GM19397 (cell line): ENCODE measurements at regions not wholly inside any gene's neighbourhood (a gene's known extent, or its start where the extent isn't known, plus 50 kb on each side); places are given as distances from the start of the nearest gene placed in this dataset.

Experiments
- ATAC-seq: cut with Tn5 transposase; IDR thresholded peaks from one replicate; pipeline ENCODE4 v1.9.1; 2021; ENCODE audit warnings: mild to moderate bottlenecking, moderate library complexity; ENCODE audit not compliant: unreplicated experiment

DNA sequence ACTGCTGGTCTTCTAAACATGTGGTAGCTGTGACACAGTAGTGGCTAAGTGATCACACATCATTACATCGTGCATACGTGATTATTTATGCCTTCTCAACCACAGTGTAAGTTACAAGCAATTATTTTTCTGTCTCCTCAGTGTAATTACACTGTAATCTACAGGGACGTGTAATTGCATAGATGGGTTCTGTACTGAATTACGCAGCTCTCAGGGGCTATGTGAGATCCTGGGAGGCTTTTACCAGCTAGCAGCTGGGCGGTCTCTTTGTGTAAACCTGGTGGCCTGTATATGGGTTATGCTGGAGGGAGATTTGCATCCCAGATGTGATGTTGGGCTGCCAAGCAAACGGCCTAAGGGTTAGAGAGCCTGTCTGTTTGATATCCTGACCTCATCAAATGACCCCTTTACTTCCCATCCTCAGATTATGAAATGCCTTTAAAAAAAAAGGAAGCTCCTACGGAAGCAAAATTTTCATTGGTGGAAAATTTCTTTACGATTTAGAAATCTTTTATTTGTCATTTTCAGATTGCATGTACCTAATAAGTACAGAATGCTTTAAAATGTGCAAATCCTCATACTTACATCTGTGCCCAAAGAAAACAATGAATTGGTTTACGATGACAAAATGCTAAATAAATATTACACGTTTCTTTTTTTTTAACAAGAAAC is 402.8 kb upstream of the JAG1 start:
- no peak for ATAC-seq

DNA sequence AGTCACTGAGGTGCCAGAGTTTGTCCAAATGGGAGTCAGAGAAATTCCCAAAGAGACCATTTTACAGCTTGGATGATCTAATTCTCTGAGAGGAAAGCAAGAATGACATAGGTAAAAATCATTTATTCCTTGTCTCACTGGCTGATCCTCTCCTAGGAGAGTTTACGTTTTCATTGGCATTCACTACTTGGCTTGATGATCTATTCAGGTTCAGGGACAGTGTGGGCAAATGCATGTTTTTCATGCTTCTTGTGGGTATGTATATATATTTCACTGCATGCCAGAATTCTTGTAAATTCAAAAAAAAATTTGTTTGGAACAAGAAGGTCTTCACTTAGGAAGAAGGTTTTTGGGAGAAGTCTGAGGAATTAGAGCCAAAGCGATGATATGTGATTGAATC is 403.4 kb upstream of the JAG1 start:
- no peak for ATAC-seq

DNA sequence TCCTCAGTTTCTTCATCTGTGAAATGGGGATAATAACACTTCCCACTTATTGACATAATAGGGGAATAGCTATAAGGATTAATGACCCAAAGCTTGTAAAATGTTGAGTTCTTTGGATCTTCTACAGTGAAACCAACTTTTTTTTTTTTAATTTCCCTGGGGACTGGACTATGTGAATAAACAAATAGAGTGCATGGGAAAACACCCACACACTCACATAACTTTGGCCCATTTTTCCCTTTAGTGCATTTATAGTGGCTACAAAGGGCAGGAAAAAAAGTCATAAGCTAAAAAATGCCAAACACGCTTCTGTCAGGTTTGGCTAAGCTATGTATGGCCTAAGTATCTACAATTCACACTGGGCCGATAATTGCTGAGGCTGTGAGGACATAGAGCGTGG is 406.2 kb upstream of the JAG1 start:
- no peak for ATAC-seq

DNA sequence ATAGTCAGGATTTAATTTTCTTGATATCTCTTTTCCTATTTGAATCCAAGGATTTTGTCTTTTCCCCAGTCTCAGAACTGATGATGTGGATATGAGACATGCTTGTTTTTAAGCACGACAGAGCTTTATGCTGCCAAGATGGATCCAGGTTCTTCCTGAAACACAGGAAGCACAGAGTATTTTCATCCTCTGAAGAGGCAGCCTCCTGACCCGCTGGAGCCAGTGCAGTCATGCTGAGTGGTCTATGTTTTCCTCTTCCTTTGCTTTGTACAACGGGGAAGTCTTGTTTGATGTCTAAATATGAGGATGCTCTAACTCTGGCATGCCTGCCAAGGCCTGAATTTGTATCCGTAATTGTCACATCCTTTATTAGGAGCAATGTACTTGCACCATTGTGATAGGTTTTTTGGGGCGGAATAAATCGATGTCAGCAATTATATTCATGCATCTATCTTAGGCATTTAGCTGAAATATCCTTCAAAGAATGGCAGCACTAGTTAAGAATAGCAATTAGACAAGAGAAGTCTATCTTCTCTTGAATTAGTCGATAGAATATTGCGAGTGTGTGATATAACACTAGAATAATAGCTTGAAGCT is 407.1 kb upstream of the JAG1 start:
- no peak for ATAC-seq

DNA sequence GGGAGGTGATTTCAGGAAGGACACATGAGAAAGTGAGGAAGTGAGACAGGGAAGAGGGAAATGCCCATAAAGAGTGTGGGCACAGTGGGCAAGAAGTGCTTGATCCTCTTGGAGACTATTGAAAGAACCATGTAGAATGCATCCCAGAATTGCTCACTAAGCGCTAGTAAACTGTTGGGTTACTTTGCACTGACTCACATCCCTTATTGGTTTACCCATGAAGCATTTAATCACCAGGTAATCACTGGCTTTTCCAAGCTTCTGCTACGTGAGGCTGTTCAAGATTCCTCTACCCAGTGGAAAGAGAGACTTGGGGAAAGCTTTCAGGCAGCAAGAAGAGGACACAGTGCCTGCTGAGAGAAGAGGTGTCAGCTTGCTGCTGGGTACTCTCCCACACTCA is 410.0 kb upstream of the JAG1 start:
- ATAC-seq = no peak

DNA sequence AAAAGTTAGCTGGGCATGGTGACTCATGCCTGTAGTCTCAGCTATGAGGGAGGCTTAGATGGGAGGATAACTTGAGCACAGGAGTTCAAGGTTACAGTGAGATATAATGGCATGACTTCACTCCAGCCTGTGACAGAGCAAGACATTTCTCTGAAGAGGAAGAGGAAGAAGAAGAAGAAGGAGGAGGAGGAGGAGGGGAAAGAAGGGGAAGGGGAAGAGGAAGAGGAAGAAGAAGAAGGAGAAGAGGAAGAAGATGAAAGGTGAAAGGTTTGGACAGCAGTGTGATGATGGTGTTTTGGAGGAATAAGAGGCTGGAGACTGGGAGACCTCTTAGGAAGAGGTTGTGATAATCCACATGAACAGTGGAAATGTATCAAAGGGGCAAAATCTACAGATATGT is 410.7 kb upstream of the JAG1 start:
- no peak for ATAC-seq

DNA sequence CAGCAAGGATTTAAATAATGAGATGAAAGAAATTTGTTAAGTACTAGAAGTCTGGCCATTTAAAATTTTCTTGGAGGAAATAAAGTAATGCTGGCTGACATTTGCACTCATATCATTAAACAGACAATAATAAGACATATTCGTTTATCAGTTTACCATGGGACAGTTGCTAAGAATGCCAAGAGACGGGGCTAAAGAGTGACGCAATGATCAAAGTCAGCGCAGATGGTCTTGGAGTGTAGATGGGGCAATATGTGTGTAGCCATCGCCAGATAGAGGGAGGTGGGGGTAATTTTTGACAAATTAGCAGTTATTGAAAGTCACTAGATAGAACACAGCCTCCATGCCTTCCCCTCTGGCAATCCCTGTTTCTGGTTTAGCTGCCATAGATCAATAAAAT is 413.2 kb upstream of the JAG1 start:
- ATAC-seq = no peak

DNA sequence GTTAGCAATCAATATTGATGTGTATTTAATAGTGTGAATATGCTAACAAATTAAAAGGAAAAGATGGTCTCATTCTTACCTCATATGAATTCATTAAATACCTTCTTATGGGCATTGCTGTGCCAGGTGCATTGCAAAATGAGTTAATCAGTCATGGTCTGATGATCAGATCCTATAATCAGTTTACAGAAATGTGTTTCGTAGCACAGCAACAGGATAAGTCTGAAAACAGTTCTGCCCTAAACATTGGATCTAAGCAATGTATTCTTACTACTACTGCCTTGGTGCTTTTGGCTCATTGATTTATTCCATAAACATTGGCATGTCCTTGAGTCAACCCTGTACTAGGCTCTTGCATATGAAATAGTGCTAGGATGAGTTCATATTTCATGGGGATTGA is 417.0 kb upstream of the JAG1 start:
- no peak for ATAC-seq

DNA sequence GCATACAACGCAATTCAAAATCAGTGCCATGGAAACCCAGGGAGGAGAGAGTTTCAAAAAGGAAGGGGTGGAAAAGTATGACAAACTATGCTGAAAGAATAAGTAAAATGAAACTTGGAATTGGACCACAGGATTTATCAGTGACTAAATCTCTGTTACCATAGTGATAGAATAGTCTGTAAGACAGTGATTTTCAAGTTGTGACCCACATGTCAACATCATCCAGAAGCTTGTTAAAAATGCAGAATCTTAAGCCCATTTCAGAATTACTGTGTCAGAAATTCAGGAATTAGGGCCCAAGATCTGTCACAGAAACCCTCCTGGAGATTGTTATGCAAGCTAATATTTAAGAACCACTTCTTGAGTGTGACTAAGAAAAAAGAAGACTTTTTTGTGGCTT is 417.7 kb upstream of the JAG1 start:
- no peak for ATAC-seq

DNA sequence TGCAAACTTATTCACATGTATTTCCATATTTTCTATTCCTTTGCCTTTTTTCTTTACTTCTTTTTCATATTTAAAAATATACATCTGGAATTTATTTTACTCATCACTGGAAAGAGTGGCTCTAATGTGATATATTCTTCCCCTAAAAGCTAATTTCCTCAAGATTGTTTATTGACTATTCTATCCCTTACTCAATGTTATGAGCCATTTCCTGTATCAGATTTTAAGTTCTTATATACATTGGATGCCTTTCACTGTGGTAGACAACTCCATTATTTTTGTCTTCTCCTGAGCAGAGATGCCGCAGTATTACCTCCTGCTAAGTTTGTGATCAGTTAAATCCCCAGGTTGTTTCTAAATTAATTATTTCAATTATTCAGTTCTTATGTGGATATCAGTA is 418.4 kb upstream of the JAG1 start:
- ATAC-seq = no peak

DNA sequence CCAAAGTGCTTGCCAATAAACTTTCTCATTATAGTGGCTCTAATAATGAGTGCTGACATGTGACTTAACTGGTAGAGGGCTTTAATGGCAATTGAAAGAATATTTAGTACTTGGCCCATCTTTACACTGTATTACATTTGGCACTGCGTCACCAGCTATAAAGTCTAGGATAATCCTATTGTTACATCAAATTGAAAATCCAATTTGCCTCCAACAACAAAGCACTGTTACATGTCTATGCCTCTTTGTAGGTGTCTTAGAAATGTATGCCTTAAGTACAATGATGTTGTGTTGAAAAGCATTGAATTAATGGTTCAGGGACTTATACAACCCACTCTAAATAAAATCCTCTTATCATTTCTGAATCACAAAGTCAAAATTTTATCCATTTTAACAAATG is 420.4 kb upstream of the JAG1 start:
- no peak for ATAC-seq

DNA sequence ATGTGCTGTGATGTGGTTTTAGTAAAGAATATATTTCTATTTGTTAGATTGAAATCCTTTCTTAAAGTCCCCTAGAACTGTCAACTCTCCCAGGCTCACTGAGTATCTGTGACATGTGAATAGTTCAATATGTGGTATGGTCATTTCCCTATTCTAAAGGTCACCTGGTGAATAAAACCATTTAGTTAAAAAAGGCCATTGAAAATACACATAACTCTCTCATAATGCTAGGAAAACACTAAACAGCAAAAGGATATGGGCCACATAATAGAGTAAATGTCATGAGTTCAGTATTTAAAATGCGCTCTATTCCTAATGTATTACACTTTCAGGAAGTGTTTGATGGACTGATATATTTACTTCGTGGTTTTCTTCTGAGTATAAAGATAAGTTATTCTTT is 420.9 kb upstream of the JAG1 start:
- ATAC-seq = no peak

DNA sequence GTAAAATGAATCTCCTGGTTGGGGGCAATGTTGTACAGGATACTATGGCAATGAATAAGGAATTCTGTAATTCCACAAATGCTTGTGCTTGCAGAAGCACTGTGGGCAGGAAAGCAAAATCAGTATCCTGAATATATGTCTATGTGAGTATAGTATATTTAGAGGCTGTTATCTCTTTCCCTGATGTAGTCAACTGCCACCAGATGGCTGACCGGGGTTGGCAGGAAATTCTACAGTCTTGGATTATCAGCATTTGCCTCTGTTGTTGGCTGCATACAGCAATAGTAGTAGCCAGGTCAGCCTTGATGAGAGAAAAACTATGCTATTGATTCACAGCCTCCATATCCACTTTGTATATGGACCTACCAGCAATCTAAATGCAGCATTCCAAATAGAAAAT is 425.1 kb upstream of the JAG1 start:
- no peak for ATAC-seq

DNA sequence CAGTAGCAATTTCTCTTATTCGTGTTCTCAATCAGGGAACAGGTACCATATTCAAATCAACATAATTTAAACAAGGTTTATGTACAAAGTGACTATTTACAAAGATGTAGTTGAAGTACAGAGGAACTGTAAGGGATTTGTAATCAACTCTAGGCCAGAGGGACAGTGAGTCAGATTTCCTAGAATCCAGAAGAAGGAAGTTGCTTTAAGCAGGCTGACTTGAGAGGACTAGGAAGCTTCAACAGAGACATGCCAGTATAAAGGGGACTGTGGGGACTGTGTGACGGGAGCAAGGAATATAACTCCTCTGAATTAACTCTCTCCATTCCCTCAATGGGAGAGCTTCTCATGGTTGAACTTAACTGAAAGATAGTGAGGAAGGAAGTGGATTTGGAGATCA is 427.4 kb upstream of the JAG1 start:
- ATAC-seq = no peak

DNA sequence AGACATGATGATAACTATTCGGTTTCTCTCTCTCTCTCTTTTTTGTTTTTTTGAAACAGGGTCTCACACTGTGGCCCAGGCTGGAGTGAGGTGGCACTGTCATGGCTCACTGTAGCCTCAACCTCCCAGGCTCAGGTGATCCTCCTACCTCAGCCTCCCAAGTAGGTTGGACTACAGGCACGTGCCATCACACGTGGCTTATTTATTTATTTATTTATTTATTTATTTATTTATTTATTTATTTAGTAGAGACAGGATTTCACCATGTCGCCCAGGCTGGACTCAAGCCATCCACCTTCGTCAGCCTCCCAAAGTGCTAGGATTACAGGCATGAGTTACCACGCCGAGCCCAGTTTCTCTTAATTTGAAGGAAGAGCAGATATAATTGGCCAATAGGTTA is 427.9 kb upstream of the JAG1 start:
- no peak for ATAC-seq

DNA sequence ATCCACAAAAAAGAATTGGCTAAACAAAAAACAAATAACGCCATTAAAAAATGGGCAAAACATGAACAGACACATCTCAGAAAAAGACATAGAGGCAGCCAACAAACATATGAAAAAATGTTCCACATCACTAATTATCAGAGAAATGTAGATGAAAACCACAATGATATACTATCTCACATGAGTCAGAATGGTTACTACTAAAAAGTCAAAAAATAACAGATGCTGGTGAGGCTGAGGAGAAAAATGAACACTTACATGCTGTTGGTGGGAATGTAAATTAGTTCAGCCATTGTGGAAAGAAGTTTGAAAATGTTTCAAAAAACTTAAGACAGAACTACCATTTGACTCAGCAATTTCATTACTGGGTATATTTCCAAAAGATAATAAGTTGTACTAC is 430.1 kb upstream of the JAG1 start:
- ATAC-seq = no peak

DNA sequence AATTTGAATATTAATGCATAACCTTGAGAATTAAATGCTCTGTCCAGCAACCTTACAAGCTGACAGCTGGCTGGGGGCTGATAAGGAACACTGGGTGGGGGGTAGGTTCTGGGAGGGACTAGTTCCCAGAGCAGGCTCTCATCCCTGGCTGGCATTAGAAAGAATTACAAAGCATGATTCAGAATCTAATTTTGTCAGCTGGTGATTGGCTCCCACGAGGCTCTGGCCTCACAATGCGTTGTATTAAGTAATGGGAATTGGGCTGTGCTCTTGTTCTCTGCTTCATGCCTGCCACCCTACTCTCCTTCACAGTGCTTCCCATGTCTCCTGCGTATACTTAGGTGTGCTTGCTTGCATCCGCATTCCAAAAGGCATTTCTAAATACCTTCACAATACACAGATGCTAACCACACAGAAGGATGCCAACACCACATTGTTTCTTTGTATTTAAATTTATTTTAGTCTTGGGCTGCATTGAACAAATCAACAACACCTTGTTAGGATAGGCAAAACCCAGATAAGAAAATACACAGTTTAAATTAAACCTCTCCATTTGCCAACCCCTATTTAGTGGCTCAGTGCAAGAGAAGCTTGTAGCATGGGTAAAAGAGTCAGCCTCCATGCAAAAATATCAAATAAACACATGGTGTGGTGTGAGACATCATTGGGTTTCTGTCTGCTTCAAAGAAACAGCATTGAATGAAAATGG is 434.5 kb upstream of the JAG1 start:
- ATAC-seq = no peak

DNA sequence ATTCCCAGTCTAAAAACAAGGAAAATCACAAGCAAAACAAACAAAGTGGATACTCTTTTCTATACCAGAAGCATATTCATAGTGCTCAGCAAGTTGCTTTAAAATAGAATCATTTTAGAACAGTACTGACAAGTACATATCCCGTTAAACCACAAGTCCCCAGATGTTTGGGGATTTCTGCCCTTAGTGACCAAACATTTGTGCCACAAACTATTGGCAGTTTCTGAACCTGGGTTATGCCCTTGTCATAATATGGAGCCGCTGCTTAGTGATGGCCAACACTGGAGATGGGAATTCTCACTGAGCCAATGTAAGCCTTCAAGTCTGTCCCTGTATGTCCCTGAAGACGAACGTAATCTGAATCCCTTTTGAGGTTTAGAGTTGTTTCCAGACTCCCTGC is 436.7 kb upstream of the JAG1 start:
- ATAC-seq = no peak

DNA sequence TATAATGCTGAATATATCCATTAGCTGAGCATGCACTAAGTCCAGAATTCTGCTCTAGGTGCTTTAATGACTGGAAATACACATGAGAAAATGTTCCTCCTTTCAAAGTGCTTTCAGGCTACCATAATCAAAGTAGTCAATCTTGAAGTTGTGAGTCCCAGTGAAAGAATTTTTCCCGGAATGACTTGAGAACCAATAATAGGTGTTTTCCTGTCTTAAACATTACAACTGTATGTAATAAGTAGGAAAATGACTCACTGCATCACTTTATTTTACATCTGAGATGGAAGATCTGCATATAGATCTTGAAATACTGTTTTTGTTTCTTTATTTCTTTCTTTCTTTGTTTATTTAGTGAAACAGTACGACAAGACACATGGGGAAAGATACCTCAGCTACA is 437.4 kb upstream of the JAG1 start:
- no peak for ATAC-seq

DNA sequence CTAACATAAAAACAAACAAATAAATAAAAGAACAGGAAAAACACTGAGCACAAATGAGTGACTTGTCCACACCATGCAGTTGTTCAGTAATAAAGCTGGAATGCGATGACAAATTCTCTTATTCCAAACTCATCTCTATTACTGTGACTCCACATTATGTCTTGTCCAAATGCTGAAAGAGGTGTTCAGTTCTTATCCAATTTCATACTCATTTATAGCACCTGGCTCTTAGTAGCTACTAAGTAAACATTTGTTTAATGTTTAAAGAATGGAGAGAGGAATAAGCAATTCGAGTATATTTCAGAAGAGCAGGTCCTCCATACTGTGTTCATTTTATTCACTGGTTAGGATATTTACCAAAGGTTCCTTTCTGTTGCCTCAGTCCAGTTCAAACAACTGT is 439.0 kb upstream of the JAG1 start:
- no peak for ATAC-seq

DNA sequence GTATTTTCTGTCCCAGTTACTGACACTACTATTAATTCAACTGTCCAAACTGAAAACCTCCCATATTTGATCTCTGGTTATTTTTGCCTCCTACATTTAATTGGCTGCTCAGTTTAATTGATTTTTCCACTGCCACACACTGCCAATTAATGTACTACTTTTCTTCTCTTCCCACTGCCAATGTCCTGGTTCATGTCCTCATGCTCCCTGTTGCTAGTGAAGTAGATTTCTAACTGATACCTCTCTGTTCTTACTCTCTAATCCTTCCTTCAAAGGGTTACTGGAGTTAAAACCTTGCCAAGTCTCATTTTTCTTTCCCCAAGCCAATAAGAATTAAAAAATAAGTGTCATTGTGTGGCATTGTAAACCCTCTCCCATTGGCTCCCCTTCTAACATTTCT is 440.6 kb upstream of the JAG1 start:
- no peak for ATAC-seq

DNA sequence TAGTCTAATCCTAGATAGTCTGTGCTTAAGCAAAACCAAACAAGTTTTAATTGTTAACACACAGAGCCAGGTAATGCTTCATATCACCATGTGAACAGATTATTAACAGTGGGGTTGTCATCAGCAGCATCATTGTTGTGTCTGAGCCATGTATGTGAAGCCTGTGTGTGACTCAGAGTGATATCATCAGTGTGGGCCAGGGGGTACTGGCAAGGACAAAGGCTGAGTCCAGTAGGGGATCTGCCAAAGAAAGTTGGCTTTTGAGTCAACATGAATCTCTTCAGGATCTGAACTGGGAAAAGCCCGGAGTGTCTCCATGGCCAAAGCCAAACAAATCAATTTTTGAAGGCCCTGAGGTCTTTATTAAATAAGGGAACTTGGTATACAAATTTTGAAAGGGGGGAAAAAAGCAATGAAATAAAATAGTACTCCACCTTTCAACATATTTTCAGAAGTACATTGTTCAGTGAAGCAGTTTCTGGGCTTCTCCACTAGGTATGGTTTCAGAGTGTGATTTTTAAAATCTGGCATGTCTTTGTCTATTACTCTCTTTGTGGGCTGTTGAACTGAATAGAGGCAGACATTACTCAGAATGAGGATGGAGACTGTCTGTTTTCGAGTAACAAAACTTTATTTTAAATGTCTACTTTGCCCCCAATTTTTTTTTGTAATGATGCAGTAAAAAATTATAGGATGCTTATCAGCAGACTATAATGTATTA is 444.2 kb upstream of the JAG1 start:
- no peak for ATAC-seq
